ENCODE measurements at regions not wholly inside any gene's neighbourhood (a gene's known extent, or its start where the extent isn't known, plus 50 kb on each side); places are given as distances from the start of the nearest gene placed in this dataset.

DNA sequence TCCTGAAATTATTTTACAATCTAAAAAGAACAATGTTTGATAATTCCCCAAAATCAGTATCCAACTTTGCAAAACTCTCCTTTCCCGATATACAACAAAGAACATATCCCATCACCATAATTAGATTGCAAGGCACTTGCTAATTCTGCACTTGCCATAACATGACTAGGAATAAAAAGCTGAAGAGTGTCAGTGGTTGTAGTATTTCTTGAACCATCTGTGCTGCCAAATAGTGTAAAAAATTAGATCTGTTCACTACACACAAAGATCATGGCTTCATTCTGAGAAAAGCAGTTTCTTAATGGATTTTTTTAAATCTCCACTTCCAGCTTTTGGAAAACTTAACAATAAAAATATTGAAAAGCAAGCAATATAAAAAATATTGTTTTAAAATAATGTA is 259.5 kb upstream of the FAM174A start:
- Mint-ChIP-seq H3K27ac (ENCODE audit: unreplicated experiment) (no peak overlapping the region), H3K9me3 (ENCODE audit: unreplicated experiment) (no peaks in the 10 kb centered on the region), H3K4me3 (ENCODE audit: unreplicated experiment) (no peak overlapping the region), H3K27me3 (ENCODE audit: insufficient read depth, unreplicated experiment) (no peaks in the 10 kb centered on the region), H3K4me1 (ENCODE audit: low read depth, unreplicated experiment) (no peaks in the 10 kb centered on the region), H3K36me3 (ENCODE audit: insufficient read depth, unreplicated experiment) (no peaks in the 10 kb centered on the region)
- TF ChIP-seq, protein P1, sequence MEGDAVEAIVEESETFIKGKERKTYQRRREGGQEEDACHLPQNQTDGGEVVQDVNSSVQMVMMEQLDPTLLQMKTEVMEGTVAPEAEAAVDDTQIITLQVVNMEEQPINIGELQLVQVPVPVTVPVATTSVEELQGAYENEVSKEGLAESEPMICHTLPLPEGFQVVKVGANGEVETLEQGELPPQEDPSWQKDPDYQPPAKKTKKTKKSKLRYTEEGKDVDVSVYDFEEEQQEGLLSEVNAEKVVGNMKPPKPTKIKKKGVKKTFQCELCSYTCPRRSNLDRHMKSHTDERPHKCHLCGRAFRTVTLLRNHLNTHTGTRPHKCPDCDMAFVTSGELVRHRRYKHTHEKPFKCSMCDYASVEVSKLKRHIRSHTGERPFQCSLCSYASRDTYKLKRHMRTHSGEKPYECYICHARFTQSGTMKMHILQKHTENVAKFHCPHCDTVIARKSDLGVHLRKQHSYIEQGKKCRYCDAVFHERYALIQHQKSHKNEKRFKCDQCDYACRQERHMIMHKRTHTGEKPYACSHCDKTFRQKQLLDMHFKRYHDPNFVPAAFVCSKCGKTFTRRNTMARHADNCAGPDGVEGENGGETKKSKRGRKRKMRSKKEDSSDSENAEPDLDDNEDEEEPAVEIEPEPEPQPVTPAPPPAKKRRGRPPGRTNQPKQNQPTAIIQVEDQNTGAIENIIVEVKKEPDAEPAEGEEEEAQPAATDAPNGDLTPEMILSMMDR (IDR thresholded peaks at IDR 0.05; ENCODE audit: insufficient read depth in 1 of 2, low read depth in 1 of 2, low read length in 1 of 2, severe bottlenecking in 1 of 2, unreplicated experiment in 1 of 2), result no peak
- intact Hi-C loops (cut with micrococcal nuclease; ENCODE audit: unreplicated experiment), result no loop called here
- ChIA-PET POLR2A (no interaction called here), CTCF (no interaction called here)
- no peak for DNase-seq
- H3K4me3 ChIP-seq (ENCODE audit: low read depth, low read length), result no peak overlapping the region
- BruUV-seq (replicated peaks), result no TSS peak
- H3K27me3 ChIP-seq (replicated peaks; ENCODE audit: control insufficient read depth, insufficient read depth, low read length), result no peaks in the 10 kb centered on the region
- no peaks in the 10 kb centered on the region for H3K9me3 ChIP-seq
- H3K36me3 ChIP-seq (ENCODE audit: control insufficient read depth, insufficient read depth, low read length), result no peaks in the 10 kb centered on the region
- no peaks in the 10 kb centered on the region for H3K4me1 ChIP-seq

DNA sequence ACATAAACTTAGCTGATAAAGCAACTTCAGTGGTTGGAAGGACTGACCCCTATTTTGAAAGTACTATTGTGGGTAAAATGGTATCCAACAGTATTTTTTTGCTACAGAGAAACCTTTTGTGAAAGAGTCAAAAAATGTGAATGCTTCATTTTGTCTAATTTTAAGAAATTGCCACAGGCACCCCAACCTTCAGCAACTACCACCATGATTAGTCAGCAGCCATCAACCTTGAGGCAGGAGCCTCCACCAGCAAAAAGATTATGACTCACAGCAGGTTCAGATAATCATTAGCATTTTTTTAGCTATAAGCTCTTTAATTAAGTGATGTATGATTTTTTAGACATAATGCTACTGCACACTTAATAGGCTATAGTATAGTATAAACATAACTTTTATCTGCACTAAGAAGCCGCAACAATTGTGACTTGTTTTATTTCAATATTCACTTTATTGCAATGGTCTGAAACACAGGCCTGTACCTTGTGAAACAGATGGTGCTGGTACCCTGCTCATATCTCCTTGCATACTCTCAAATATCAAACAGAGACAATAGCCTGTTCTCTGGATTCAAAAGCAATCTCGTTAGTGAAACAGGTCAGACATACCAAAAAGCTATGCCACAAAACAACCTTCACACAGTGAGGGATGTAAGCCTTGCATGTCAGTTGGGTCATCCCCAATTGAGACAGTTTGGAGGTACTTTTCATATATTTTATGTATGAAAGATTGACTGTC is 261.2 kb upstream of the FAM174A start:
- no peaks in the 10 kb centered on the region for H3K27me3 Mint-ChIP-seq (ENCODE audit: insufficient read depth, unreplicated experiment)
- no peak overlapping the region for H3K27ac Mint-ChIP-seq (ENCODE audit: unreplicated experiment)
- Histone ChIP-seq H3K36me3 (ENCODE audit: control insufficient read depth, insufficient read depth, low read length) (no peaks in the 10 kb centered on the region), H3K4me1 (no peaks in the 10 kb centered on the region), H3K9me3 (no peaks in the 10 kb centered on the region), H3K27me3 (replicated peaks; ENCODE audit: control insufficient read depth, insufficient read depth, low read length) (no peaks in the 10 kb centered on the region), H3K4me3 (ENCODE audit: low read depth, low read length) (no peak overlapping the region)
- intact Hi-C loops (cut with micrococcal nuclease; ENCODE audit: unreplicated experiment), result no loop called here
- ChIA-PET CTCF (no interaction called here), POLR2A (no interaction called here)
- no peak overlapping the region for H3K4me3 Mint-ChIP-seq (ENCODE audit: unreplicated experiment)
- H3K9me3 Mint-ChIP-seq (ENCODE audit: unreplicated experiment), result no peaks in the 10 kb centered on the region
- DNase-seq, result no peak
- no peaks in the 10 kb centered on the region for H3K4me1 Mint-ChIP-seq (ENCODE audit: low read depth, unreplicated experiment)
- H3K36me3 Mint-ChIP-seq (ENCODE audit: insufficient read depth, unreplicated experiment), result no peaks in the 10 kb centered on the region
- no TSS peak for BruUV-seq (replicated peaks)
- TF ChIP-seq, protein P1 (IDR thresholded peaks at IDR 0.05; ENCODE audit: insufficient read depth in 1 of 2, low read depth in 1 of 2, low read length in 1 of 2, severe bottlenecking in 1 of 2, unreplicated experiment in 1 of 2), result no peak

DNA sequence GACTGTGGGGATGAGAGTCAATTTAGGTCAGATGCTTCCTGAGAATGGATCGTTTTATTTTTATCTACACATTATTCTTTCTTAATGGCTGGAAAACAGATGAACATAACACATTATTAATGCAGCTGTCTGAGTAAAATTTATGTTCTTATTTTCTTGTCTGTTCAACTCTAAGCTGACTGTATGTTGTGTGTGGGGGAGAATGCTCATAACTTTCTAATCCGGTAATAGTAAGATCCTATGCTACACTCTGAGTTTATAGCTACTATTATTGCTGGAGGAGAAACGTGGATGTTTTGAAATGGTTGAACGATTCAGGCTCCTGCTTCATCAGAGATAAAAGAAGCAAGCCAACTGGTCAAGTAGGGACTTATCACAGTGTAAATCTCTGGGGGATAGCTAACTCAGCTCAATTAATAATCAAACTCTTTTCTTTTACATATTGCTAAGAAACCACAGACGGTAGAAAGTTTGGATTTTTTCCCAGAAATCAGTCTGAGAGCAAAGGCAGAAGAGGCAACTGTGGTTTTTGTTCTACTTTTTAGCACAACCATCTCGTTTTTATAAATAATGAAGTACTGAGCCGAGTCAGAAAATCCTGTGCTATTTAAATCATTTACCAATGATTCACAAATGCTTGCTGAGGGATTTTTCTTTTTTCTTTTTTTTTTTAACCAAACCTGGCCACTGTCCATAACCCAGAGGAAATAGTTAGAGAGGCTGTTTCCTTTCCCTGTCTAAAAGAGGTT is 265.0 kb upstream of the FAM174A start:
- Mint-ChIP-seq H3K9me3 (ENCODE audit: unreplicated experiment) (no peaks in the 10 kb centered on the region), H3K36me3 (ENCODE audit: insufficient read depth, unreplicated experiment) (no peaks in the 10 kb centered on the region), H3K4me3 (ENCODE audit: unreplicated experiment) (no peak overlapping the region), H3K27me3 (ENCODE audit: insufficient read depth, unreplicated experiment) (no peaks in the 10 kb centered on the region), H3K27ac (ENCODE audit: unreplicated experiment) (no peak overlapping the region), H3K4me1 (ENCODE audit: low read depth, unreplicated experiment) (no peaks in the 10 kb centered on the region)
- no peak for DNase-seq
- CTCF ChIA-PET, result interaction anchor here (0.6 kb wide), 1 partner anchor 163 kb away, joined by 3 read pairs; no protein-coding TSS in a partner anchor
- Histone ChIP-seq H3K27me3 (replicated peaks; ENCODE audit: control insufficient read depth, insufficient read depth, low read length) (no peaks in the 10 kb centered on the region), H3K36me3 (ENCODE audit: control insufficient read depth, insufficient read depth, low read length) (no peaks in the 10 kb centered on the region), H3K4me1 (no peaks in the 10 kb centered on the region), H3K9me3 (no peaks in the 10 kb centered on the region), H3K4me3 (ENCODE audit: low read depth, low read length) (no peak overlapping the region)
- POLR2A ChIA-PET, result no interaction called here
- intact Hi-C loops (cut with micrococcal nuclease; ENCODE audit: unreplicated experiment), result no loop called here
- TF ChIP-seq, protein P1 (IDR thresholded peaks at IDR 0.05; ENCODE audit: insufficient read depth in 1 of 2, low read depth in 1 of 2, low read length in 1 of 2, severe bottlenecking in 1 of 2, unreplicated experiment in 1 of 2), result no peak
- no TSS peak for BruUV-seq (replicated peaks)
